Stimulated activated CD8-positive, alpha-beta memory T cell treated with anti-CD3 and anti-CD28 coated beads, Interleukin-2, amount 100 ng/mL, for 48 hours (primary cell): ENCODE measurements at regions not wholly inside any gene's neighbourhood (a gene's known extent, or its start where the extent isn't known, plus 50 kb on each side); places are given as distances from the start of the nearest gene placed in this dataset.
"Not testable (repeated sequence)": the region's sequence is repeated elsewhere in the genome, so short reads cannot be mapped to it uniquely, and the experiment has no call there.

Experiments used
- DNase-seq, 2 donors: peaks; one replicate each; pipeline ENCODE4 v3.0.0-alpha.2; 2020; ENCODE audit warnings: low read depth in 2 of 2

- no peak for DNase-seq
These were observed 93.7 kb downstream of the OAT start for GRCh38 chr10:124324856-124325632.

GRCh38 chr10:124324451-124324850 is 94.3 kb downstream of the OAT start:
- DNase-seq = no peak

GRCh38 chr10:124323806-124324205 is 94.9 kb downstream of the OAT start:
- no peak for DNase-seq

- DNase-seq = no peak
These were observed 95.5 kb downstream of the OAT start for GRCh38 chr10:124323111-124323725.

- no peak for DNase-seq
These were observed 96.3 kb downstream of the OAT start for GRCh38 chr10:124322191-124322980.

GRCh38 chr10:124321433-124322089 is 97.2 kb downstream of the OAT start:
- DNase-seq = no peak

- no peak for DNase-seq
These were observed 97.8 kb downstream of the OAT start for GRCh38 chr10:124320778-124321432.

GRCh38 chr10:124319926-124320391 is 98.8 kb downstream of the OAT start:
- no peak for DNase-seq

GRCh38 chr10:124319520-124319919 is 99.2 kb downstream of the OAT start:
- DNase-seq = not testable (repeated sequence)

GRCh38 chr10:124318811-124319210 is 99.9 kb downstream of the OAT start:
- DNase-seq = no peak

GRCh38 chr10:124318076-124318475 is 100.6 kb downstream of the OAT start:
- no peak for DNase-seq

GRCh38 chr10:124316326-124316725 is 102.4 kb downstream of the OAT start:
- no peak for DNase-seq

- DNase-seq = no peak
These were observed 103.0 kb downstream of the OAT start for GRCh38 chr10:124315591-124316270.

GRCh38 chr10:124313374-124313773 is 105.3 kb downstream of the OAT start:
- no peak for DNase-seq

GRCh38 chr10:124308811-124309210 is 109.9 kb downstream of the OAT start:
- no peak for DNase-seq

GRCh38 chr10:124308056-124308645 is 110.6 kb downstream of the OAT start:
- no peak for DNase-seq

- DNase-seq = no peak
These were observed 111.1 kb downstream of the OAT start for GRCh38 chr10:124307591-124307990.

GRCh38 chr10:124306922-124307371 is 111.8 kb downstream of the OAT start:
- DNase-seq = no peak

- DNase-seq = no peak
These were observed 112.2 kb downstream of the OAT start for GRCh38 chr10:124306520-124306919.

- no peak for DNase-seq
These were observed 112.7 kb downstream of the OAT start for GRCh38 chr10:124305984-124306383.
